ENCODE measurements at regions not wholly inside any gene's neighbourhood (a gene's known extent, or its start where the extent isn't known, plus 50 kb on each side); places are given as distances from the start of the nearest gene placed in this dataset.
"Not testable (repeated sequence)": the region's sequence is repeated elsewhere in the genome, so short reads cannot be mapped to it uniquely, and the experiment has no call there.

DNA sequence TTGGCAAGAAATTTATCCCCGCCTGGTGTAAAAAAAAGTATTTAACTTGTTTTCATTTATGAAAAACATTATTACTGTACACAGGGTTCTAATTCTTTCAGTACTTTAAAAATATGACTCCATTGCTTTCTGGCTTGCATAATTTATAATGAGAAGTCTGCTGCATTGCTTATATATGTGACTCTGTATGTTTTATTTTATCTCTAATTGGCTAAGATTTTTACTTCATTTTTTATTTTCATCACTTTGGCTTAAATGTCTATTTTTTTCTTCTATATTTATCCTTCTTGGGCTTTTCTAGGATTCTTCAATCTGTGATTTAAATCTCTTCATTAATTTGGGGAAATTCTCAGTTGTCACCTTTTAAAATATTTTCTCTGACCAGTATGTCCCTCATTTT lies 636.6 kb upstream of the NR2F2 start:
- in situ Hi-C loops (cut with HindIII; ENCODE audit: low pct_unique_long_range_greater_than_20kb, low sequenced_read_pairs): no loop called here
- DNase-seq (ENCODE audit: low read depth in 1 of 2, low spot score in 1 of 2): no peak
- TF ChIP-seq JUND (IDR thresholded peaks at IDR 0.05; ENCODE audit: low read depth): no peak

DNA sequence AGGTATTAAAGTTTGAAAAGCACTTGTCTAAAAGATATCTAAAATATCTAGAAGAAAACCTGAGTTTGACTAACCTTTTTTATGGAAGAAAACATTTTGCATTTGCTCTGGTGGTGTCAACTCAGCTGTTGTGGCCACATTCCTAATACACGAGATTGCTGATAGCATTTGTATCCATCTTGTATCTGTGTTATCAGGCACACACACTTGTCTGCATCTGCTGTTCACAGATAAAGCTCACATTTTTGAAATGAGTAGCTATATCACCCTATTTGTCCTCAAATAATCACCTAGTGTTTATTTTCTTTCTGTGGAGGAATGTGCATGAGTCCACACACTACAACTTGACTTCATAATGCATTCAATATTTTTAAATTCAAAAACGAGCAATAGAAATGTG lies 632.3 kb upstream of the NR2F2 start:
- TF ChIP-seq JUND (IDR thresholded peaks at IDR 0.05; ENCODE audit: low read depth): no peak

DNA sequence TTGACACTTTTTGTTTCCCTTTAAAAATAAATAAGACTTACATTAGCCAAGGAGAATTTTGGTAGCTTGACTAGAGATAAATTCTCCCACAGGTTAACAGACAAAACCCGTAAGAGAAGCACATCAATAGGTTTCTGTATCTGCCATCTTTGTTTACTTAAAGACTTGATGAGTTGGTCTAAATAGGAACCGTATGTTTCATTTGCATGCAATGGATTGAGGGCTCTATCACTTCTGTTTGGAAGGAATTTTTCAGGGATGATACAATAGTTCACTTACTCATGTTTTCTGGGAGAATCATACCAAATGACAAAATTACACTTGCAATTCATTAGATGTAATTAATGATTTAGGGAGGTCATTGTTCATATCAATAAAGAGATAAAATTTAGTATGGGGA lies 631.5 kb upstream of the NR2F2 start:
- in situ Hi-C loops (cut with HindIII; ENCODE audit: low pct_unique_long_range_greater_than_20kb, low sequenced_read_pairs): no loop called here
- no peak for DNase-seq (ENCODE audit: low read depth in 1 of 2, low spot score in 1 of 2)
- TF ChIP-seq JUND (IDR thresholded peaks at IDR 0.05; ENCODE audit: low read depth): no peak

More for the DNA sequence above, 632.3 kb upstream of the NR2F2 start:
- no peak for DNase-seq (ENCODE audit: low read depth in 1 of 2, low spot score in 1 of 2)
- in situ Hi-C loops (cut with HindIII; ENCODE audit: low pct_unique_long_range_greater_than_20kb, low sequenced_read_pairs): no loop called here

DNA sequence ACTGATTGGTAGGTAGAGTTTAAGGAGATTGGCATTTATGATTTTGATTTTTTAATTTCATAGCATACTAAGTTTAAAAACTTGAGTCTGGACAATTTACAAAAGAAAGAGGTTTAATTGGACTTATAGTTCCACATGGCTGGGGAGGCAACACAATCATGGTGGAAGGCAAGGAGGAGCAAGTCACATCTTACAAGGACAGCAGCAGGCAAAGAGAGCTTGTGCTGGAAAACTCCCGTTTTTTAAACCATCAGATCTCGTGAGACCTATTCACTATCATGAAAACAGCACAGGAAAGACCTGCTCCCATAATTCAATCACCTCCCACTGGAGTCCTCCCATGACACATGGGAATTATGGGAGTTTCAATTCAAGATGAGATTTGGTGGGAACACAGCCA lies 630.9 kb upstream of the NR2F2 start:
- no peak for DNase-seq (ENCODE audit: low read depth in 1 of 2, low spot score in 1 of 2)
- no peak for TF ChIP-seq JUND (IDR thresholded peaks at IDR 0.05; ENCODE audit: low read depth)
- in situ Hi-C loops (cut with HindIII; ENCODE audit: low pct_unique_long_range_greater_than_20kb, low sequenced_read_pairs): no loop called here

DNA sequence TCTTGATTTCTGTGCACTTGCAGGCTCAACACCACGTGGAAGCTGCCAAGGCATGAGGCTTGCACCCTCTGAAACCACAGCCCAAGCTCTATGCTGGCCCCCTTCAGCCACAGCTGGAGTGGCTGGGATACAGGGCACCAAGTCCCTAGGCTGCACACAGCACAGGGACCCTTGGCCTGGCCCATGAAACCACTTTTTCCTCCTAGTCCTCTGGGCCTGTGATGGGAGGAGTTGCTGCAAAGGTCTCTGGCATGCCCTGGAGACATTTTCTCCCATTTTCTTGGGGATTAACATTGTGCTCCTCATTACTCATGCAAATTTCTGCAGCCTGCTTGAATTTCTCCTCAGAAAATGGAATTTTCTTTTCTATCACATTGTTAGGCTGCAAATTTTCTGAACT lies 629.8 kb upstream of the NR2F2 start:
- in situ Hi-C loops (cut with HindIII; ENCODE audit: low pct_unique_long_range_greater_than_20kb, low sequenced_read_pairs): not testable (repeated sequence)

DNA sequence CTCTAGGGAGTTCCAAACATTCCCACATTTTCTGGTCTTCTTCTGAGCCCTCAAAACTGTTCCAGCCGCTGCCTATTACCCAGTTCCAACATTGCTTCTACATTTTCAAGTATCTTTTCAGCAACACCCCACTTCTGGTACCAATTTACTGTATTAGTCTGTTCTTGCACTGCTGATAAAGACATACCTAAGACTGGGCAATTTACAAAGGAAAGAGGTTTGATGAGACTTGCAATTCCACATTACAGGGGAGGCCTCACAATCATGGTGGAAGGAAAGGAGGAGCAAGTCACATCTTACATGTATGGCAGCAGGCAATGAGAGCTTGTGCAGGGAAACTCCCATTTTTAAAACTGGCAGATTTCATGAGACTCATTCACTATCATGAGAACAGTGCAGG lies 629.1 kb upstream of the NR2F2 start:
- DNase-seq (ENCODE audit: low read depth in 1 of 2, low spot score in 1 of 2): no peak
- no peak for TF ChIP-seq JUND (IDR thresholded peaks at IDR 0.05; ENCODE audit: low read depth)
- in situ Hi-C loops (cut with HindIII; ENCODE audit: low pct_unique_long_range_greater_than_20kb, low sequenced_read_pairs): no loop called here

More for the DNA sequence above, 629.8 kb upstream of the NR2F2 start:
- DNase-seq (ENCODE audit: low read depth in 1 of 2, low spot score in 1 of 2): not testable (repeated sequence)

DNA sequence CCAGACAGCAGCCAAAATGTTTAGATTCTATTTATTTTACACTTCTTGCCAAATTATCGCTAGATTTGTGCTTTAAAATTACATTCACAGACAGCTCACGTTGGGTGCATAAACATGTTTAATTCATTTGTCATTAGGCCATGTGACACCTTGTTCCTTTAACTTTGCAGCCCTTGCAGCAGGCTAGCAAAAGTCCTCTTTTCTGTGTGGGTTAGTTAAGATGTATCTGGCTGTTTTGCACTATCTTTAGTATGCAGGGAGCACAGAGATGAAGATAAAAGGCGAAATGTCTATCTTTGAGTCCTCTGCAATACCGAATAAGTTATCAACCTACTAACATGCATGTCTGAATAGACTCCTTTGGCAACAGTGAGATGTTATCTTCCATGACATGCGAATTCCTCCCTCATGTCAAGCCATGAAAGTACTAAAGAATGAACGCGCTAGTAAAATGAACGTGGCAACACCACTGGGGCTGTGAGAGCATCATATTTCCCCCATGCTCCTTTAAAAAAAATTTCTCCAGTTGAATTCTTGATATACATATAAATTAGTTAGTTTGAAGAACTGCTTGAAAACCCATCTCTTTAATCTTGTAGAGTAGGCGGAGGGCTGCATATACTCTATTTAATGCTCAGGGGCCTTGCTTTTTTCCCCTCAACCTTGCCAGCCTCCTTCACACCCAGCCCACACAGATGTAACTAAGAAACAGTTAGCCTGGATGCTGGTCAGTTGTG lies 620.4 kb upstream of the NR2F2 start:
- in situ Hi-C loops (cut with HindIII; ENCODE audit: low pct_unique_long_range_greater_than_20kb, low sequenced_read_pairs): no loop called here
- DNase-seq (ENCODE audit: low read depth in 1 of 2, low spot score in 1 of 2): no peak
- no peak for TF ChIP-seq JUND (IDR thresholded peaks at IDR 0.05; ENCODE audit: low read depth)

DNA sequence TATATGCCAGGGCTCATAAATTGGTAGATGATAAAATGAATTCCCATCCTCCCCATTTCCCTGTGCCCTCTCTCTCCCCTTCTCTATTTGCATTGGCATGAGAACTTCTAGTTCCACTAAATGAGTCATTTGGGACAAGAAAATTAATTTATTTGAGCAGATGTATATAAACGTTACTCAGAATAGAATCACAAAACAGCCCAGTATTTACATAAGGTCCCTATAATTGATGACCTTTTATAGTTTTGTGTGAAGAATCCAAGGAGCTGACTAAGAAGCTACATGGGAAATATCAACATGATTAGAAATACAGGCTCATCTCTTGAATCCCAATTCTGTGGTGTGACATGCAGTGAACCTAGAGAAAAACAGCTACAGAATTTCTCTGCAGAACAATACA lies 617.7 kb upstream of the NR2F2 start:
- TF ChIP-seq JUND (IDR thresholded peaks at IDR 0.05; ENCODE audit: low read depth): no peak
- in situ Hi-C loops (cut with HindIII; ENCODE audit: low pct_unique_long_range_greater_than_20kb, low sequenced_read_pairs): no loop called here
- no peak for DNase-seq (ENCODE audit: low read depth in 1 of 2, low spot score in 1 of 2)

DNA sequence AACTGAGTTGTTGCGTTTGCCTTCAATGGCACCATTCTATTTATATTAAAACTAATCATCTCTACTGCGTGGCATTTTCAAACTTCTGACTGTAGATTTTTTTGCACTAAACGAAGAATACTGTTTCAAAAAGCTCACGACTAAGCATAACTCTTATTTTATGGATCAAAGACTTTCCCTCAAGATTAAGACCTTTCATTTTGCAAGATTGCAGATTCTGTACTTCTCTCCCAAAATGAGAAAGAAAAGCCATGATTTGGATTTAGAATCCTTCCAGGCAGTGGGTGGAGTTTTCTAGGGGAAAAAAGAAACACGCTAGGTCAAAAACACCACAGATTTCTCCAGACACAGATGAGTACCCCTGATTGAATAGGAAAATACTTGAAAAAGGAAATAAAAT lies 617.2 kb upstream of the NR2F2 start:
- no peak for TF ChIP-seq JUND (IDR thresholded peaks at IDR 0.05; ENCODE audit: low read depth)
- in situ Hi-C loops (cut with HindIII; ENCODE audit: low pct_unique_long_range_greater_than_20kb, low sequenced_read_pairs): no loop called here
- DNase-seq (ENCODE audit: low read depth in 1 of 2, low spot score in 1 of 2): no peak

DNA sequence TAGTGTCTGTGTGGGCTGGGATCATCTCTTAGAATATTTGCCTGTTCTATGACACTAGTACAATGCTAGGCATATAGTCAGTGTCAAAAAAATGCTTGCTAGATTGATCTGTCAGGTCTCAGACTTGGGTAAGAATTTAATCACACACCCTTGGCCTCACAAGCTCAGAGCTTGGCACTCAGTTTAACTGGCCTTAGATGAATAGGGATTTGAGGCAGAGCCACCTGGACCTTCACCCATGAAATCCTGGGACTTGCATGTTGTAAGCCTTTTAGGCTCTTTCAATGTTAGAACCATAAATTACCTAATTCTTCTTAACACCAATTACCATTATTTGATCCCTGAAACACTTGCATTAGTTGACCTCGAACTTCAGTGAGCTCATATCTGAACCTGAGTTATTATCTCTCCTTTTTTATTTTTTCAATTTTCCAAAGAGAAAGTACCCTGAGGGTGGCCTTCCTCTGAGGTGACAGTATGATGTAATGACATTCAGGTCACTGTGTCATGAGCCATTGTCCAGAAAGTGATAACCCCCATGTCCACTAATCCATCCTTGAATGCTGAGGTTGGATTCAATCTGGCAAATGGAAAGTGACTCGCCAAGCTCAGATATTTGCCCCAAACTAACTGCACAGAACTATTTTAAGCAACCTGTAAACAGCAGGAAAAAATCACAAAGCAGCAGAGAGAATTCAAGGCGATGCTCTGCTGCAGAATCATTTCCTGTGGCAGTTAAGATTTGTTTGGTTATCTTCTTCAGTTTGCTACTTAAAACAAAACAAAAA lies 615.2 kb upstream of the NR2F2 start:
- TF ChIP-seq JUND (IDR thresholded peaks at IDR 0.05; ENCODE audit: low read depth): no peak
- no peak for DNase-seq (ENCODE audit: low read depth in 1 of 2, low spot score in 1 of 2)
- in situ Hi-C loops (cut with HindIII; ENCODE audit: low pct_unique_long_range_greater_than_20kb, low sequenced_read_pairs): no loop called here

DNA sequence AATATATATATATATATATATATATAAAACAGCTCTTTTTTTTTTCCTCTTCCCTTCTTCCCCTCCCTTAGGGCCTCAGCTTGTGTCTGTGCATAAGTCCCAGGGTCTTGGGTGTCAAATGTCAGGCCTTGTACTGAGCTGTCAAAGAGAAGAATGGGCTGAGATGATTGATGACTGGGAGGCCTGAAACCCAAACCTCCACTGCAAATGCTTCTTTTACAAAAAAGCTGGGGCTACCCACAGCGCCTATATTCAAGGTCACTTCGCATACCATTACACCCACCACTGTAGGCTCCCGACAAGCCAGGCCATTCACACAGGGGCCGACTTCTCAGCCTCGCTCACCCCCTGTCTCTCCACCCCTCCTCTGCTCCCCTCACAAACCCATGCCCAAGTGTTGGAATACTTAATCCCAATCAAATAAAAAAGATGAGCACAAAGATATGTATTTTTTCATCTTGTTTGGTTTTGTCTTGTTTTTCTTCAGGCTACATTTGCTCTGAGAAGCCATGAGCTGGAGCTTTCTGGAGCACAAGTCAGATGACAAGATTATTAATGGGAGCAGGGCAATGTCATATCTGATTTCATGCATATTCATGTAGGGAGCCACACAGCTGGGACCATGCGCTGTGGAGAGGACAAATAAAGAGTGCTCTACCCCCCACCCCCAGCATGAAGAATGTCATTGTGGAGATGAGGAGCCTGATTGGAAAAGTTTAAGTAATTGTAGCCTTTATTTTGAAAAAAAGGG lies 614.4 kb upstream of the NR2F2 start:
- no peak for DNase-seq (ENCODE audit: low read depth in 1 of 2, low spot score in 1 of 2)
- TF ChIP-seq JUND (IDR thresholded peaks at IDR 0.05; ENCODE audit: low read depth): no peak
- in situ Hi-C loops (cut with HindIII; ENCODE audit: low pct_unique_long_range_greater_than_20kb, low sequenced_read_pairs): no loop called here

DNA sequence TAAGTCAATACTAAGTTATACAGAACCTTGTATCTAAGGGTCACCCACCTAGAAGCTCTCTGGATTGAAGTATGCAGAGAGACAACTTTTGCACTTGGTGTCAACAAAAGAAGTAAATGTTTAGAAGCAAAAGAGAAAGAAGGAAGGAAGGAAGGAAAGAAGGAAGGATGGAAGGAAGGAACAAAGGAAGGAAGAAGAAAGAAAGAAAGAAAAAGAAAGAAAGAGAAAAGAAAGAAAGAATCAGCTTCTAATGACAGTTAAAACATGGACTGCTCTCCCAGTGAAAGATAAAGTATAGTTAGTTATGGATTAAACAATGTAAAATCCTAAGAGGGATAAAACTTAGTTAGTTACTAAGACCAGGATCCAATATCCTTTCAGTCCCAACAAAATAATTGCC lies 613.8 kb upstream of the NR2F2 start:
- no peak for DNase-seq (ENCODE audit: low read depth in 1 of 2, low spot score in 1 of 2)
- in situ Hi-C loops (cut with HindIII; ENCODE audit: low pct_unique_long_range_greater_than_20kb, low sequenced_read_pairs): no loop called here
- no peak for TF ChIP-seq JUND (IDR thresholded peaks at IDR 0.05; ENCODE audit: low read depth)

DNA sequence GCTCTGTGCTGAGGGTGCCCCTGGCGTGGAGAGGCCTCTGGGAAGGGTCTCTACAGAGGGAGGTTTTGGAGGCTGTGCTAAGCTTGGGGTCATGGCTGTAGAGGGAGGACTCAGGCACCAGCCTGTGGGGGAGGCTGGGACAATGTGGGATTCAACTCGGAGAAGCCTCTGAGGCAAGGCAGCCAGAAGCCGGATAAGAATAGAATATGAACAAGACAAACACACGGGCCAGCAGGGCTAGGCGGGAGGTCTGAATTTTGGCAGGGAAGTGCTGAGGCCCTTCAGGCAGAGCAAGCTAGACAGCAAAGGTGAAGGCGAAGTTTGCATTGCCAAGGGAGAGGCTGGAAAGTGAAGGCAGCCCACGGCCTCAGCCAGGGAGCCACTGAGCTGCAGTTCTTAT lies 612.1 kb upstream of the NR2F2 start:
- DNase-seq (ENCODE audit: low read depth in 1 of 2, low spot score in 1 of 2): peak in 1 of 2 experiments; percentile 12
- TF ChIP-seq JUND (IDR thresholded peaks at IDR 0.05; ENCODE audit: low read depth): no peak
- in situ Hi-C loops (cut with HindIII; ENCODE audit: low pct_unique_long_range_greater_than_20kb, low sequenced_read_pairs): no loop called here

Data from T47D (cell line).